HG02938 (cell line): ENCODE measurements at regions not wholly inside any gene's neighbourhood (a gene's known extent, or its start where the extent isn't known, plus 50 kb on each side); places are given as distances from the start of the nearest gene placed in this dataset.

Source experiments
- ATAC-seq: cut with Tn5 transposase; IDR thresholded peaks from one replicate; pipeline ENCODE4 v1.9.1; 2021; ENCODE audit warnings: mild to moderate bottlenecking, moderate library complexity; ENCODE audit not compliant: unreplicated experiment

- ATAC-seq: no peak
Measured at GRCh38 chr4:156596706-156597329, 374.8 kb downstream of the PDGFC start.

GRCh38 chr4:156596026-156596425 lies 375.6 kb downstream of the PDGFC start:
- ATAC-seq: no peak

GRCh38 chr4:156595041-156595440 lies 376.6 kb downstream of the PDGFC start:
- no peak for ATAC-seq

- ATAC-seq: no peak
Measured at GRCh38 chr4:156594624-156595023, 377.0 kb downstream of the PDGFC start.

- no peak for ATAC-seq
Measured at GRCh38 chr4:156593464-156593863, 378.1 kb downstream of the PDGFC start.

- no peak for ATAC-seq
Measured at GRCh38 chr4:156591679-156592078, 379.9 kb downstream of the PDGFC start.

GRCh38 chr4:156584100-156584499 lies 387.5 kb downstream of the PDGFC start:
- ATAC-seq: no peak

- ATAC-seq: no peak
Measured at GRCh38 chr4:156583265-156583664, 388.3 kb downstream of the PDGFC start.

- no peak for ATAC-seq
Measured at GRCh38 chr4:156581282-156582063, 390.1 kb downstream of the PDGFC start.

GRCh38 chr4:156578713-156579112 lies 392.9 kb downstream of the PDGFC start:
- ATAC-seq: no peak

- ATAC-seq: no peak
Measured at GRCh38 chr4:156578005-156578404, 393.6 kb downstream of the PDGFC start.

GRCh38 chr4:156576946-156577345 lies 394.7 kb downstream of the PDGFC start:
- ATAC-seq: no peak

GRCh38 chr4:156575430-156576073 lies 396.0 kb downstream of the PDGFC start:
- no peak for ATAC-seq

GRCh38 chr4:156571146-156571545 lies 400.5 kb downstream of the PDGFC start:
- ATAC-seq: no peak

- no peak for ATAC-seq
Measured at GRCh38 chr4:156569535-156569934, 402.1 kb downstream of the PDGFC start.

GRCh38 chr4:156568484-156568883 lies 403.1 kb downstream of the PDGFC start:
- ATAC-seq: no peak

- ATAC-seq: no peak
Measured at GRCh38 chr4:156568041-156568440, 403.6 kb downstream of the PDGFC start.

- no peak for ATAC-seq
Measured at GRCh38 chr4:156560701-156561100, 410.9 kb downstream of the PDGFC start.

- ATAC-seq: no peak
Measured at GRCh38 chr4:156559346-156559745, 412.3 kb downstream of the PDGFC start.

GRCh38 chr4:156558373-156559025 lies 413.1 kb downstream of the PDGFC start:
- no peak for ATAC-seq

- ATAC-seq: no peak
Measured at GRCh38 chr4:156557920-156558319, 413.7 kb downstream of the PDGFC start.

- ATAC-seq: no peak
Measured at GRCh38 chr4:156556336-156556735, 415.3 kb downstream of the PDGFC start.
